HL-60 (cell line): ENCODE measurements at regions not wholly inside any gene's neighbourhood (a gene's known extent, or its start where the extent isn't known, plus 50 kb on each side); places are given as distances from the start of the nearest gene placed in this dataset.

Source experiments
- DNase-seq, 2 experiments: peaks; one replicate each; pipeline ENCODE4 v3.0.0-alpha.2; 2010 to 2020; ENCODE audit warnings: low read depth in 1 of 2, low spot score in 1 of 2
- H3K27ac ChIP-seq: fragments of 250-450 bp; sonication (Bioruptor Pico); replicated peaks from 2 replicates; pipeline ENCODE4 v1.5.1; 2020; ENCODE audit warnings: mild to moderate bottlenecking, moderate library complexity
- H3K27me3 ChIP-seq: fragments of 250-450 bp; sonication (Bioruptor Pico); 2 replicates; pipeline ENCODE4 v1.5.1; 2021; ENCODE audit warnings: mild to moderate bottlenecking, moderate library complexity; ENCODE audit not compliant: insufficient read depth, poor library complexity, severe bottlenecking
- H3K4me3 ChIP-seq: replicated peaks from 2 replicates; pipeline ENCODE4 v1.5.1; 2011; ENCODE audit warnings: mild to moderate bottlenecking, control low read depth, low read length; ENCODE audit not compliant: insufficient read depth
- CTCF ChIP-seq: IDR thresholded peaks from one replicate; pipeline ENCODE4 v1.5.1; 2011; ENCODE audit warnings: low read length, control low read depth, inconsistent platforms; ENCODE audit not compliant: insufficient read depth
- GABPA ChIP-seq: IDR thresholded peaks from 2 replicates; pipeline ENCODE4 v1.6.1; 2012; ENCODE audit warnings: low read depth
- POLR2AphosphoS5 ChIP-seq: IDR thresholded peaks from 2 replicates; pipeline ENCODE4 v1.6.1; 2012; ENCODE audit warnings: low read depth
- REST ChIP-seq: IDR thresholded peaks from 2 replicates; pipeline ENCODE4 v1.6.1; 2012; ENCODE audit warnings: low read depth; ENCODE audit not compliant: insufficient replicate concordance
- SPI1 ChIP-seq: IDR thresholded peaks from 2 replicates; pipeline ENCODE4 v1.6.1; 2012; ENCODE audit warnings: low read depth, mild to moderate bottlenecking, borderline replicate concordance

- no peak for DNase-seq
- H3K4me3 ChIP-seq, result no peak overlapping the region
- no peak for TF ChIP-seq CTCF
- no peak for TF ChIP-seq POLR2AphosphoS5
- TF ChIP-seq SPI1, result no peak
- no peak for TF ChIP-seq REST
- TF ChIP-seq GABPA, result no peak
- no peak overlapping the region for H3K27ac ChIP-seq
- no peaks in the 10 kb centered on the region for H3K27me3 ChIP-seq
These were observed 164.8 kb upstream of the RPS6KA3 start for GRCh38 chrX:20431486-20431885.

GRCh38 chrX:20427173-20427770 is 160.6 kb upstream of the RPS6KA3 start:
- Histone ChIP-seq H3K4me3 (no peak overlapping the region), H3K27ac (no peak overlapping the region), H3K27me3 (no peaks in the 10 kb centered on the region)
- TF ChIP-seq SPI1 (no peak), REST (no peak), GABPA (no peak)
- DNase-seq, result no peak

- no peak for TF ChIP-seq POLR2AphosphoS5
- TF ChIP-seq GABPA, result no peak
- TF ChIP-seq SPI1, result no peak
- no peak for TF ChIP-seq REST
- TF ChIP-seq CTCF, result no peak
- no peak overlapping the region for H3K4me3 ChIP-seq
- H3K27me3 ChIP-seq, result no peaks in the 10 kb centered on the region
- H3K27ac ChIP-seq, result no peak overlapping the region
- no peak for DNase-seq
These were observed 155.0 kb upstream of the RPS6KA3 start for GRCh38 chrX:20421697-20422096.
